HG02588 (cell line): ENCODE measurements at regions not wholly inside any gene's neighbourhood (a gene's known extent, or its start where the extent isn't known, plus 50 kb on each side); places are given as distances from the start of the nearest gene placed in this dataset.

ENCODE experiments used
- ATAC-seq: cut with Tn5 transposase; IDR thresholded peaks from one replicate; pipeline ENCODE4 v1.9.1; 2021; ENCODE audit warnings: mild to moderate bottlenecking, moderate library complexity; ENCODE audit not compliant: unreplicated experiment

DNA sequence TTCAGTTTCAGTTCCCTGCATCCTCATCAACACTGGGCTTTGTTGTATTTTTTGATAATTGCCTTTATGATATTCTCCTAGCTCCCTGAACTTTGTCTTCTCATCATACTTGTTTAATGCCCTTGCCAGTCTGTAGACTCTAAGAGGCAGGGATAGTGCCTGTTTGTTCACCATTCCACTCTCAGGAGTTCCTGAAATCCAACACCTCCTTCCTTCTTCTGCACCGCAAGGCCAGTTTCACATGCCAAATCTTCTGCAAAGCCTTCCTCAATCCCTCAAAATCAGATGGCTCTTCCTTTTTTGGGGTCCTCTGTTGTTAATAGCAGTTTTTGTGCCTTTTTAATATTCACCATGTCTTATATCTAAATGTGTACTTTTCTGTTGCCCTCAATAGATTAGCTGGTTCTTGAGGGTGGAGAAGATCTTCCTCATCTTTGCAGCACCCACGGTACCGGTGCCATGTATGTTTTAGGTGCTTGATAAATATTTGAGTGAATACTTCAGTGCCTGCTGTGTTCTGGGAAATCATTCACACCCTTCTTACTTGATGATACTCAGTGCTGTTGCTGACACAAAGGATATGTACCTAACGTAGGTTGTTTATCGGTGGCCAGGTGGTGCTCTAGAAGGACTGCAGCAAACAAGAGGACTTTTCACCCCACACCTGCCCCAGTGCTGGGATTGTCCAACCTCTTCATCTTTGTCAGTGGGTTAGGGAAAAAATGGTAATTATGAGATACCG is 85.3 kb upstream of the LIMCH1 start:
- ATAC-seq, result no peak

DNA sequence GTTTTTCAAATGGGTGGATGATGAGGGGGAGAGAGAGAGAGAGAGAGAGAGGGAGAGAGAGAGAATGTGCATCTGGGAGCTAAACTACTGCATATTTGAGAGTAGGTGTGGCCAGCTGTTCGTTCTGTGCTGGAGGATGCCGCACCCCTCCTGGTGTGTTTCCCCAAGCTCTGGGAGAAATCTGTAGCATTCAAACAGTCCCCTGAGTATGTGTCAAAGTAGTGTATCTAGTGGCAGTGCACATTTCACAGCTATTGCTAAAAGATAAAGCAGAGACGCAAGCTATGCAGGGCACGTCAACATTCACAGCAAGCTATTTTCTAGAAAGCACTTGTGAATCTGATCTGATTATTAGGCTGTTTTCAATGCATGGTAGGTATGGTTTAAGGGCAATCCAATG is 83.5 kb upstream of the LIMCH1 start:
- no peak for ATAC-seq

DNA sequence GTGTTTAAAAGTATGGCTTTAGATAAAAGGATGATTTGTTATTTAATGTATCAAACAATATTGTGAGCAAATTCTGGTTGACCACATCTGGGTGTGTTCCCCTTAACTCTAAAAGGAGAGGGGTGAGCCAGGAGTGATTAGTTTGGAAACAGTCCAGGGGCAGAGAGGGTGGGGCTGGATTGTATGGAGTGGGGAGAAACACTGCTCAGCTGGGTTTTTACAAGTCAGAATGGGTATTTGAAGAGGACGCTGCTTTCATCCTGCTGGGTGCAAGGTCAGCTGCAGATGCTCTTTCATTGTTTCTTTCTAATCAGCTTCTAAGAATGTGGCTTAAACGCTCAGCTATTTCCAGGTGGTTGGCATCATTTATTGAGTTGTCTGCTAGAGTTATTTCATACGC is 82.8 kb upstream of the LIMCH1 start:
- ATAC-seq, result no peak

DNA sequence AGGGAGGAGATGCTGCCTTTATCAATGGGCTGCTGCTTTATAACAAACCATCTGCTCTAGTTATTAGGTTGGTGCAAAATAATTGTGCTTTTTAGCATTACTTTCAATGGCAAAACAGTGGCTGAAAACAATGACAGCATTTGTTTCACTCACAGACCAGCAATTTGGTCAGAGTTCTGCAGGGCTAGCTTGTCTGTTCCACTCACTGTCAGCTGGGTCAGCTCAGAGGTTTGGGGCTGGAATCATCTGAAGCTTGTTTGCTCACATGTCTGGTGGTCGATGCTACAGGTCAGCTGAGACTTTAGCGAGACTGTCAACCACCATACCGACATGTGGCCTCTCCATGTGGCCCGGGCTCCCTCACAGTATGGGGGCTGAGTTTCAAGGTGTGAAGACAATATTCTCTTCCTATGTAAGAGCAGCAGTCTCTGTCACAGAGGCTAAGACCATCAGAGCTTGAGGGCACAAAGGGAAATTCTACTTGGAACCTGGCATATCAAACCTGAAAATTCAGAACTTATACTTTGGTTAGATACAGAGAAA is 81.3 kb upstream of the LIMCH1 start:
- ATAC-seq, result no peak

DNA sequence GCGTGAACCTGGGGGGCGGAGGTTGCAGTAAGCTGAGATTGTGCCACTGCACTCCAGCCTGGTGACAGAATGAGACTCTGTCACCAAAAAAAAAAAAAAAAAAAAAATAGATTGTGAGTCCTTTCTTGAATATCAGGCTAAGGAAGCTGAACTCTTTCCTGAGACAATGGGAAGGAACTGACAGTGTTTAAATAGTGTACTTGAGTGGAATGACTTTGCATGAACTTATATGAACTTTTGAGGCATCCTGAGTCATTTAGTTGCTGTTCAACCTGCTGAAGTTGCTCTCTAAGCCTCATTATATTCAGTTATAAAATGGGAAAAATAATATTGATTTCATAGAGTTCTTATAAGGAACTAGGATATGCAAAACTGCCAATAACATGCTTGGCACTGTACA is 79.3 kb upstream of the LIMCH1 start:
- no peak for ATAC-seq

DNA sequence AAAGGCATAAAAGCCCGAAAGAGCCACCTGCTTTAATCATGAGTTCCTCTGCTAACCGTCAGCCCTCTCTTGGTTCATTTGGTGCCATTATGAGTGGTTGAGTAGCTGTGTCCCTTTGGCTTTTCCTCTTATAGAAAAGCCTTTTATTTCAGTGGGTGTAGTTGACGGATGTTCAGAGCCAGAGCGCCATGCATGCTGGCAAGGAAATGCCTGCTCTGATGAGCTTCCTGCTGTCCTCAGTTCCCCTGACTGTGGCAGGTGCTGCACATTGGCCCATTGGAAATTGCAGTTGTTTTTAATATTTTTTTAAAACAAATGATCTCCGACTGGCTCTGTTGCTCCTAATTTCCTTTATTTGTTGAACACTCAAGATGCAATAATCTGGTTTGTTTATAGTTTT is 77.3 kb upstream of the LIMCH1 start:
- no peak for ATAC-seq

DNA sequence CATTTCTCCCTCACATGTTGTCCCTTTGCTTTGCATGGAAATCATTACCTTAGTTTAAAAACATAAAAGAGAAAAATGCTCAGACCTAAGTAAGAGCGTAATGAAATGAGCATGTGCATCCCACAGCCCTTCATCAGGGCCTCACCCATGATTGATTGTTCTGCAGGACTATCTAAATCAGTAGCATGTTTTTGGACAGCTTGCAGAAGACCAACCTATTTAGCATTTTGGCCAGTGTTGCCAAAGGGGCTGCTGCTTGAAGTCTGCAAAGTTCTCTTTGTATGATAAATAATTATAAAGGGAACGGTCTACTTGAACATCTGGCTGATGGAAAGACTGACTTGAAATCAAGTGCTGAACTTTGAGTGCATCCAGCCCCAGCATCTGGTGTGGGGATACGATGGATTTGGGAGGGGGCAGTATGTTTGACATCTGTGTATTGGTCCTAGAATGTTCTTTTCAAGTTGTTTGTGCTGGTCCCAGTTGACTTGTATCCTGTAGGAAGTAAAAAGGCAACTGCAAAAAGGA is 76.1 kb upstream of the LIMCH1 start:
- ATAC-seq, result no peak

DNA sequence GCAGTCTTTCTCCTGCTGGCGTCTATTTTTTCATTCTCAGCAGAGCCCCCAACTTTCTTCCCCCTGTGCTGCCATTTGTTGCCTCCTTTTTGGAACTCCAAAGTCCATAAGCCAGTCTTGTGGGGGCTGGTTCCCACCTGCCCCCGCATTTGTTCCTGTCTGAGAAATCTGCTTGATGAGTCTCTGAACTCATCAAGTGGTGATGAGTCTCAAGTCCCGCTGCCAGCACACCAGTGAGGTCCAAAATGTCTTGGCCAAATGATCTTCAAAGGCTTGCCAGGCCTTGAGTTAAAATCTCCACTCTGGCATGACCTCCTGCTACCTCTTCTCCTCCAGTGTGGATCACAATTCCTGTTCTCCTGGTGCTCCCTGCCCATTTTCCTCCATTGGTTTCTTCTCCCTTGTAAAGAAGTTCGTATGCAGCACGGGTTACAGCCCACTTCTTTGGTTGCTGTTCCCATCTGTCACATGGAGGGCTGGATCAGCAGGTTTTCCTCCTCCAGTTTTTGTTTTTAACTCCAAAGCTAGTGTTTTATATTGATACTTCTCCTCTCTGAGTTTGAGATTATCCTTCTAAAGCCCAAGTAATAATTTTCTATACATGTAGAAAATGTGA is 72.7 kb upstream of the LIMCH1 start:
- ATAC-seq, result no peak

DNA sequence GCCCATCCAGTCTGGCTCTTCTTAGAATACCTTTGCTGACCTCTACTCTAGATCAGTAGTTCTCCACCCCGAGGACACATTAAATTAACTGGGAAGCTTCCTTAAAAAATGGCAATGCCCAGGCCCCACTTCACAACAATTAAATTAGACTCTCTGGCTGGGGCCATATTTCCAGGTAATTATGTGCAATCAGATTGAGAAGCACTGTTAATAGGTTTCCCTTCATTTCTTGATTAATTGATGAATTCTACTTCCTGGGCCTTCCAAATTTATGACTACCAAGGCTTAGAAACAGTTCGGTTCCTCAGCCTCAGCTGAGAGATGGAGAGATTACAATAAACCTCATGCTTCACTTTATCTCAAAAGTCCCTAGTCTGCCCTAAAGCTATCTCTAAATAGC is 71.7 kb upstream of the LIMCH1 start:
- no peak for ATAC-seq

DNA sequence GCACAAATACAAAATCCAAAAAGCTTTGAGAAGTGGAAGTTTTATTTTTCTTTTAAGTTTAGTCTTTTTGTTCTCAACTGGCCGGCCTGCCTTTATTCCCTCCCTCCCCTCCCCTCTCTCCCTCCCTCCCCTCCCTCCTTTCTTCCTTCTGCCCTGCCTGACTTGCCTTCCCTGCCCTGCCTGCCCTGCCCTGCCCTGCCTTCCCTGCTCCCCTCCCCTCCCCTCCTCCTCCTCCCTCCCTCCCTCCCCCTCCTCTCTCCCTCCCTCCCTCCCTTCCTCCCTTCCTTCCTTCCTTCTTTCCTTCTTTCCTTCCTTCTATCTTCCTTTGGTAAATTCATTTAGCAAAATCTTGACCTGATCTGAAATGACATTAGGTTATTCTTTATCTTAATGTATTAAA is 69.8 kb upstream of the LIMCH1 start:
- ATAC-seq, result no peak

DNA sequence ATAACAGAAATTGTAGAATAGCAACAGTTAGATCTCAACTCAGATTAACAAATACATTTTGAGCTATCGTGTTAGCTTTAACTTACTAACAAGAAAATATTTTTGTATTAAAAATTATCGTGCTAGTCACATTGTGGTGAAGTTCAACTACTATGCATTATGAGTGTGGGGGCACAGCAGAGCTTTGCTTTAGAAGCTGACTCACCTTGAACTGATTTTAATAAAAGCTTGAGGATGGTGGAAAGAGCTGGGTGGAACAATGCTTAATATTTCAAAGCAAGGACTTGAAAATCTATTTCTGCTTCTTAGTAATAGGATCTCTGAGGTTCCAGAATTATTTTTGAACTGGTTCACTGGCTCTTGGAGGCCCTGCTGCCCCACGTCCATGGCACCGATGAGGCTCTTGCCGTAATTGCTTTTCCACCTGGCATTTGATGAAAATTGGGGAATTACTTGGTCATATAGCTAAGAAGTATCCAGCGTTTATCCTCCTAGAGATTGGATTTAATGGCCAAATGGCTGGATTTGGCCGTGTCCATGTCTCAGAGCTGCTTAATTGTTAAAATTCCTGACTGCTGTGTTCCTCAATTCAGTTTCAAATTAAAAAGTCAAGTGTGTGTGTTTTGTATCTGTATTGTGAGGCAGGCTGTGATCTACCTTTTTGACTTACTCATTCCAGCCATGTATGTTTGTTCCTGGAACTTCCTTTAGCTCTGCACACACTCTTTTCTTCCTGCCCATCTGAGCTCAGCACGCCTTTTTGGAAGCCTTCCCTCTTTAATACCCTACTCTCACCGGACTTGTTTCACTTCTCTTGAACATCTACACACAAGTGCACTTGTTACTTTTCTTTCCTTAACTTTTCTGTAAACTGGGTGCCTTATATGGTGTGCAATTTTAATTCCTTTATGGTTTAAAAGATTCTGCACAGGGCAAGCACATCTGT is 66.6 kb upstream of the LIMCH1 start:
- ATAC-seq, result no peak

DNA sequence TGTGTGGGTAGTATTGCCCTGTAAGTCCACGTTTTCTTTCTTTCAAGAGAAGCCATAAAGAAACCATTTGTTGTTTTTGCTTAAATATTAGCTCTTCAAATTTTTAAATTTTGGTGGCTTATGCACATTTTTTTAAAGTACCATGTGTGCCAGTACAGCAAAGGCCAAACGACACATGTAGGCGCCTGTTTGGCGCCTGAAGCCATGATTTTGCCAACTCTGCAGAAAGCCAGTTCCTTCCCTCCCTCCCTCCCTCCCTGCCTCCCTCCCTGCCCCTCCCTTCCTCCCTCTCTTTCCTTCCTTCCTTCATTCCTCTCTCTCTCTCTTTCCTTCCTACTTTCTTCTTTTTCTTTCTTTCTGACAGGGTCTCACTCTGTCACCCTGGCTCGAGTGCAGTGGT is 65.9 kb upstream of the LIMCH1 start:
- ATAC-seq, result no peak

DNA sequence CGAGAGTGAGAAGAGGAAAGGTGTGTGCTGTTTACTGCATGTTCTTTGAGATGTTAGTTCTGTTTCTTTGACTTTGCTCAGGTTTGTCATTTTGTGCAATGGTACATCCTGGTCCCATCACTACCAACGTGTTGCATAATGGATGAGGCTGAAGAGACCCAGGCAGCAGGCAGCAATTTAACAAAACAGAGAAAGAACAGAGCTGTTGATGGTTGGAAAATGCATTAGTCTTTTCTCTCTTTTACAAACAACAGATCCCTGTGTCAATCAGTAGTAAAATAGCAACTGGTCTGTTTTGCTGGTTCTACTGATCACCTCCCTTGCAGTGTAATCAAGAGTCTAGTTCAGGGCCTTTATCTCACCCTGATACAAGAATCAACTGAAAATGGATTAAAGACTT is 64.8 kb upstream of the LIMCH1 start:
- no peak for ATAC-seq

DNA sequence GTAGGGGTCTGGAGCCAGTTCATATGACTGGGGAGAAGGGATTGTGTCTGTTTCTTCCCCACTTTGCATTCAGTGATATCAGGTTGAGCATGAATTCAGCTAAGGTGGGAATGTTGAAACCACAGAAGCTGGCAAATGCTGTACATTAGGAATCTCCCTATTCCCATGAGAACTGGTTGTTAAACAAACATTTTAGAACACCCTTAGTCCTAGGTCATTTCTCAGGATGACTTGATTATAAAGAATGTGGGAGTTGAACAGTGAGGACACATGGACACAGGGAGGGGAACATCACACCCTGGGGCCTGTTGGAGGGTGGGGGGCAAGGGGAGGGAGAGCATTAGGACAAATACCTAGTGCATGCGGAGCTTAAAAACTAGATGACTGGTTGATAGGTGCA is 62.6 kb upstream of the LIMCH1 start:
- no peak for ATAC-seq

DNA sequence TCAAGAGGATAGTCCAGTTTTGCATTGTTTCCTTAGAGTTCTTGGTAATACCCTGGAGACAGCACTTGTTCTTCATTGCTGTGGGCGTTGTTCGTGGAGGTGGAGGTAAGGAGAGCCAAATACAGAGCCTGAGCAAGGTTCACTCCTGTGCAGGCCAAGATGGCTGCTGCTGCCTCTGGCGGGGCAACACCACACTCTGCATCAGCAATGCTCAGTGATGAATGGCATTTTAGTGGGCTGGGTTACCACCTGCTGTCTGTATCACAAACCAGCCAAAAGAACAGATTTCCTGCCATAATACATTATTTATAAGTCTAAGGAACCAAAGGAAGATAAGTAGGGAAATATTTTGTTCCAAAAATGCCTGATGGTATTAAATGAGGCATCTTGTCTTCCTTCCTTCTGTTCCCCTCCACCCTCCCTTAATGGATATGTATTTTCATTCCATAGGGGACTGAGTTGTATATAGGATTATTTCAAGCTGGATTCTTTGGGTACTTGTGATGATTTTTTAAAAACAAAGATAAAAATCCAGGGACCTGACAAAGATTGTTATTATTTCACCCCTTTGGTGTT is 61.6 kb upstream of the LIMCH1 start:
- no peak for ATAC-seq

DNA sequence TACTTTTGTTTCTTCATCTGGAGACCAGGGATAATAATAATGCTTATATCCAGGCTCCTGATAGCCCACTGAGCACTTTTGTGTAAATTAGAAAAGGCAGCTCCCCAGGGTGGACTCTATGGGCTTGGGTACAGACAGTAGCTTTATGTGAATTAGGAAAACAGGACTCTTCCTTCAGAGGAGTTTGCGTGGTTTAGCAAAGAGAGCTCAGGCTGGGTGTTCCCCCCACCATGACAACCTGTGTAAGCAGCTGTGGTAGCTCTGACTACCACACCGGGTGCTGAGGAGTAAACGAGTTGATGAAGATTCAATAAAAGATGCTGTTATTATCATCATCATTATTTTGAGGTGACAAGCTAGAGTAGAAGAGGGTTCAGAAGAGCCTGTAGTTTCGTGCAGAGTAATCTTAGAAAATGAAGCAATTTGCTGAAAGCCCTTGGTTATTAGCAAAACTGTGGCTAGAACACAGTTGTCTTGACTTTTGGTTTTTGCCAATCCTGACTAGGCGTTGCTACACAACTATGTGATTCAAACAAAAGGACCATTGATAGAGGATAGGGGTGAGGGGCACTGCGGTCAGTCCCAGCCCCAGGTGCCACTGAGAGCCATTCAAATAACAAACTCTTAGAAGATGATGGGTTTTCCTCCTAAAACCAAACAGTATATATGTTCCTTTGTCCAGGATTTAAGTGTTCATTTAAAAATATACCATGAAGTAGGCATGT is 60.6 kb upstream of the LIMCH1 start:
- no peak for ATAC-seq

DNA sequence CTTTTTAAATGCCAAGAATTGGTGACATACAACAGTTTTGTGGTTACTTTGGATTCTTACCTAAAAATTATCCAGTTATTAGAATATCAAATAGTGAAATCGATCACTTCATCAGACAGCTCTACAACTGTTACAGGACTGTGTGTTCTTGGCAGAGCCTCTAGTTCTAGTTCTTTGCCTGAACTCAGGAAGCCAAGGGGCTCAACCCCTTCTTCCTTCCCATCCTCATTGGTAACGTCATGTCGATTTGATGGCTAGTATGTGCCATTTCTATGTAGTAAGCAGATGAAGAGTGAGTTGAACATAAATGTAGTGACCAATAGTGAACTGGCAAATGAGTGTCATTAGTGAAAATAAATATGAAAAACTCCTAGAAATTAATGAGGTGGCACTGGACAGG is 59.4 kb upstream of the LIMCH1 start:
- no peak for ATAC-seq

DNA sequence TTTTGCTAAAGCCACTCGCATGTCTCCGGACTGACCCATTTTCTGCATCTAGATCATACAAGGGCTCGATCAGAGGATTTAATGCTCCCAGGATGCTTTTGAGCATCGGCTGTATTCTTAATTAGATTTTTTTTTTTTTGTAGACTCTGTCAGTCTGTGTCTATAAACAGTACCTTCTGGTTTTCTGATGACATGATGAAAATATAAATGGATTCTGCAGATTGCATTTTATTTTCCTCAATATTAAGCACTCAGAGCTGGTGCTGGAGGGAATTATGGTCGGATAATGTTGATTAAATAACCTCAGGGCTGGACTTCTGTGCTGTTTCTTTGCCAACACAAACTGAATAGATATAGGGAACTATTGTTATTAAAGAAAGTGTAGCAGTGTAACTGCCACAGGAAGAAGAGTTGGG is 57.1 kb upstream of the LIMCH1 start:
- no peak for ATAC-seq

DNA sequence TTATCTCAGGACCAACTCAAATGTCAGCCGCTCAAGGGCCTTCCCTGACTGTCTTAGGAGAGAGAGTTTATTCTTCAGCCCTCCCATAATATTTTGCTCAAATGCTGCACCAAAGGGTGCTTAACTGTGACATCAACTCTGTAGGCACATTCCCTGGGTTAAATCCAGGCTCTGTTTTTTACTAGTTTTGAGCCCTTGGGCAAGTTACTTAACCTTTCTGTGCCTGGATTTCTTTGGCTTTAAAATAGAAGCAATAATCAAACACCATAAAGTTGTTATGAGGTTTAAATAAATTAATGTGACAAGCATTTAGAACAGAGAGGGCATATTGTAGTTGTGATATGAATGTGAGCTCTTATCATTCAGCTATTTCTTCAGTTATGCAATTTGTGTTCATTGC is 54.2 kb upstream of the LIMCH1 start:
- ATAC-seq, result no peak

DNA sequence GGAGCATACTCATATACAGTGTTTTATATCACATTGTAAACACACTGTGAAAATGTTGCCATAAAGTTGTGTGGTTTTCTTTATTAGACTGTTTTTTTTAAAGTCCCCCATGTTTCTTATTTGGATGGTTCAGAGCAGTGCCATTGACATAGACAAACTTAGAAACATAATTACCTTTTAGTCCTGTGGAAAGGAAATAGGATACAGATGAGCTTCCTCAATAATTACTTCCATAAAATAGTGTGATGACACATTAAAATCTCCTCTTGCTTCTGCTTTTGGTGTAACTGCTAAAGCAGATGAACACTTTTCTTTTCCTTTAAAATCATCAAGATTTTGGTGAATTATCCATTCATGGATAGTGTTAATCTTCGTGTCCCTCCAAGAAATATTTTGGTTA is 52.9 kb upstream of the LIMCH1 start:
- no peak for ATAC-seq
